ENCODE measurements at regions not wholly inside any gene's neighbourhood (a gene's known extent, or its start where the extent isn't known, plus 50 kb on each side); places are given as distances from the start of the nearest gene placed in this dataset.

DNA sequence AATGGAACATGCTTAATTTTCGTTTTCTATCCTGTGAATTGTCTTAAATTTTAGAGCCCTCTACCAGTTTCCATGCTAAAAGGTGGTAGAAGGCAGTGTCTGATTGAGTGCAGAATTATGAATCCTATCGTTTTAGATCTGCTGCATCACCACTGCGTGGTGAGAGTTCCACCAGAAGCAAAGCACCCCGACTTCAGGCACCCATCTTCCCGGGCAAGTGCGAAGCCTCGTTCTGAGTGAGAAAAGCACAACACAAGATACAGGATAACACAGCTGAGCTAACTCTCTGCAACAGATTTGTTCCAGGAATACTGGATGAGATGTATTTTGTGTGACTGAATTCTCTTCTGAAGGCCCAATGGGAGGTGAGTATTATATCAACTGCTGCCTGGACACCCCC lies 471.5 kb downstream of the EIPR1 start:
- H4K20me1 ChIP-seq (ENCODE audit: insufficient read depth, low read length): no peaks in the 10 kb centered on the region
- H3K4me2 ChIP-seq (ENCODE audit: low read depth, low read length): no peak overlapping the region
- no peaks in the 10 kb centered on the region for H3K4me1 ChIP-seq (ENCODE audit: control insufficient read depth, insufficient read depth, low read length)
- WGBS, 2 experiments (ENCODE audit: extremely low coverage in 2 of 2, insufficient read length in 1 of 2): no CpG with 5 or more reads among the region's 7 CpGs
- H3K18ac ChIP-seq (ENCODE audit: low read depth, low read length): no peak overlapping the region
- TF ChIP-seq POLR2A (IDR thresholded peaks at IDR 0.05; ENCODE audit: low read depth, low read length) (no peak), CEBPB (IDR thresholded peaks at IDR 0.05; ENCODE audit: low read depth, low read length) (no peak), FOS (IDR thresholded peaks at IDR 0.05; ENCODE audit: low read depth, low read length) (no peak), RCOR1 (IDR thresholded peaks at IDR 0.05; ENCODE audit: insufficient replicate concordance, low read length) (no peak), BHLHE40 (IDR thresholded peaks at IDR 0.05; ENCODE audit: low read depth, low read length) (no peak), MXI1 (IDR thresholded peaks at IDR 0.05; ENCODE audit: borderline replicate concordance, low read depth, low read length) (no peak), NFE2L2 (IDR thresholded peaks at IDR 0.05; ENCODE audit: low read depth, low read length) (no peak), RAD21 (IDR thresholded peaks at IDR 0.05; ENCODE audit: low read length) (no peak), MAFK (IDR thresholded peaks at IDR 0.05; ENCODE audit: low read depth, low read length) (no peak), SMC3 (IDR thresholded peaks at IDR 0.05; ENCODE audit: low read depth, low read length) (no peak), RFX5 (IDR thresholded peaks at IDR 0.05; ENCODE audit: low read depth, low read length) (no peak)
- TF ChIP-seq, protein P1, sequence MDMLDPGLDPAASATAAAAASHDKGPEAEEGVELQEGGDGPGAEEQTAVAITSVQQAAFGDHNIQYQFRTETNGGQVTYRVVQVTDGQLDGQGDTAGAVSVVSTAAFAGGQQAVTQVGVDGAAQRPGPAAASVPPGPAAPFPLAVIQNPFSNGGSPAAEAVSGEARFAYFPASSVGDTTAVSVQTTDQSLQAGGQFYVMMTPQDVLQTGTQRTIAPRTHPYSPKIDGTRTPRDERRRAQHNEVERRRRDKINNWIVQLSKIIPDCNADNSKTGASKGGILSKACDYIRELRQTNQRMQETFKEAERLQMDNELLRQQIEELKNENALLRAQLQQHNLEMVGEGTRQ (IDR thresholded peaks at IDR 0.05; ENCODE audit: low read depth, low read length): no peak
- TF ChIP-seq, protein P2, sequence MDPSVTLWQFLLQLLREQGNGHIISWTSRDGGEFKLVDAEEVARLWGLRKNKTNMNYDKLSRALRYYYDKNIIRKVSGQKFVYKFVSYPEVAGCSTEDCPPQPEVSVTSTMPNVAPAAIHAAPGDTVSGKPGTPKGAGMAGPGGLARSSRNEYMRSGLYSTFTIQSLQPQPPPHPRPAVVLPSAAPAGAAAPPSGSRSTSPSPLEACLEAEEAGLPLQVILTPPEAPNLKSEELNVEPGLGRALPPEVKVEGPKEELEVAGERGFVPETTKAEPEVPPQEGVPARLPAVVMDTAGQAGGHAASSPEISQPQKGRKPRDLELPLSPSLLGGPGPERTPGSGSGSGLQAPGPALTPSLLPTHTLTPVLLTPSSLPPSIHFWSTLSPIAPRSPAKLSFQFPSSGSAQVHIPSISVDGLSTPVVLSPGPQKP (IDR thresholded peaks at IDR 0.05; ENCODE audit: borderline replicate concordance, low read depth, low read length): no peak
- TF ChIP-seq, protein P3, sequence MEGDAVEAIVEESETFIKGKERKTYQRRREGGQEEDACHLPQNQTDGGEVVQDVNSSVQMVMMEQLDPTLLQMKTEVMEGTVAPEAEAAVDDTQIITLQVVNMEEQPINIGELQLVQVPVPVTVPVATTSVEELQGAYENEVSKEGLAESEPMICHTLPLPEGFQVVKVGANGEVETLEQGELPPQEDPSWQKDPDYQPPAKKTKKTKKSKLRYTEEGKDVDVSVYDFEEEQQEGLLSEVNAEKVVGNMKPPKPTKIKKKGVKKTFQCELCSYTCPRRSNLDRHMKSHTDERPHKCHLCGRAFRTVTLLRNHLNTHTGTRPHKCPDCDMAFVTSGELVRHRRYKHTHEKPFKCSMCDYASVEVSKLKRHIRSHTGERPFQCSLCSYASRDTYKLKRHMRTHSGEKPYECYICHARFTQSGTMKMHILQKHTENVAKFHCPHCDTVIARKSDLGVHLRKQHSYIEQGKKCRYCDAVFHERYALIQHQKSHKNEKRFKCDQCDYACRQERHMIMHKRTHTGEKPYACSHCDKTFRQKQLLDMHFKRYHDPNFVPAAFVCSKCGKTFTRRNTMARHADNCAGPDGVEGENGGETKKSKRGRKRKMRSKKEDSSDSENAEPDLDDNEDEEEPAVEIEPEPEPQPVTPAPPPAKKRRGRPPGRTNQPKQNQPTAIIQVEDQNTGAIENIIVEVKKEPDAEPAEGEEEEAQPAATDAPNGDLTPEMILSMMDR (conservative IDR thresholded peaks at IDR 0.05; ENCODE audit: low read depth, low read length): no peak
- POLR2A ChIA-PET (ENCODE audit: unreplicated experiment): no interaction called here
- H4K5ac ChIP-seq (ENCODE audit: low read depth, low read length): no peak overlapping the region
- no peak overlapping the region for H2BK15ac ChIP-seq (ENCODE audit: low read depth, low read length)
- no peak overlapping the region for H3K14ac ChIP-seq (replicated peaks; ENCODE audit: low read depth, low read length)
- H3K9me3 ChIP-seq (ENCODE audit: control insufficient read depth, insufficient read depth, low read length): peaks cover 47% of the 10 kb centered on the region
- no peak overlapping the region for H2BK120ac ChIP-seq (ENCODE audit: low read depth, low read length)
- no peaks in the 10 kb centered on the region for H3K9me1 ChIP-seq (ENCODE audit: insufficient read depth, low read length)
- no peak overlapping the region for H3K56ac ChIP-seq (ENCODE audit: extremely low read depth, insufficient read depth, low read length)
- H3K36me3 ChIP-seq (ENCODE audit: control insufficient read depth, insufficient read depth, low read length): no peaks in the 10 kb centered on the region
- no TSS peak for BruUV-seq (replicated peaks)
- no peak overlapping the region for H4K8ac ChIP-seq (ENCODE audit: low read depth in 2 of 2, low read length in 2 of 2)
- no peak for ATAC-seq (ENCODE audit: low read depth)
- no peak overlapping the region for H3K23ac ChIP-seq (ENCODE audit: low read depth, low read length)
- CTCF ChIA-PET: no interaction called here
- no peak overlapping the region for H2AFZ ChIP-seq (replicated peaks; ENCODE audit: low read length, poor library complexity)
- no peak overlapping the region for H3K27ac ChIP-seq (ENCODE audit: insufficient read depth, low read length)
- no peak overlapping the region for H2AK5ac ChIP-seq (ENCODE audit: low read depth, low read length)
- no peak overlapping the region for H4K91ac ChIP-seq (ENCODE audit: insufficient read depth, low read depth, low read length)
- dilution Hi-C loops (cut with HindIII; ENCODE audit: low sequenced_read_pairs, unreplicated experiment) (no loop called here), intact Hi-C loops (cut with micrococcal nuclease) (no loop called here), in situ Hi-C loops (cut with MboI; ENCODE audit: low sequenced_read_pairs) (no loop called here)
- no peak overlapping the region for H3K9ac ChIP-seq (ENCODE audit: low read depth, low read length)
- H3K79me1 ChIP-seq (ENCODE audit: low read depth in 1 of 2, low read length in 2 of 2): no peaks in the 10 kb centered on the region
- no peak overlapping the region for H2BK5ac ChIP-seq (ENCODE audit: low read depth, low read length, poor library complexity, severe bottlenecking)
- no peak for DNase-seq
- no peak overlapping the region for H3K4me3 ChIP-seq (ENCODE audit: insufficient read depth, low read depth, low read length)
- no peak overlapping the region for H3K4ac ChIP-seq (ENCODE audit: low read depth, low read length)
- no peak overlapping the region for H2BK20ac ChIP-seq (ENCODE audit: low read depth, low read length)
- no peaks in the 10 kb centered on the region for H3K27me3 ChIP-seq (ENCODE audit: control insufficient read depth, insufficient read depth, low read length)
- no peak overlapping the region for H2AK9ac ChIP-seq (replicated peaks; ENCODE audit: low read depth, low read length, poor library complexity)
